Endodermal cell (in vitro differentiated cells): ENCODE measurements at regions not wholly inside any gene's neighbourhood (a gene's known extent, or its start where the extent isn't known, plus 50 kb on each side); places are given as distances from the start of the nearest gene placed in this dataset.

ENCODE experiments used
- DNase-seq: peaks from one replicate; pipeline ENCODE4 v3.0.0-alpha.2; 2017
- H3K27ac ChIP-seq: 2 replicates; pipeline ENCODE4 v1.5.1; 2013; ENCODE audit warnings: mild to moderate bottlenecking, low read depth, low read length, moderate library complexity
- H3K27me3 ChIP-seq: 2 replicates; pipeline ENCODE4 v1.6.1; 2013; ENCODE audit warnings: mild to moderate bottlenecking, low read length, moderate library complexity; ENCODE audit not compliant: insufficient read depth, control insufficient read depth, poor library complexity, severe bottlenecking
- H3K36me3 ChIP-seq: 2 replicates; pipeline ENCODE4 v1.7.0; 2013; ENCODE audit warnings: mild to moderate bottlenecking, low read length, moderate library complexity; ENCODE audit not compliant: control insufficient read depth, insufficient read depth
- H3K4me1 ChIP-seq: one replicate; pipeline ENCODE4 v1.7.0; 2013; ENCODE audit warnings: low read length; ENCODE audit not compliant: control insufficient read depth, insufficient read depth
- H3K4me3 ChIP-seq: 2 replicates; pipeline ENCODE4 v1.5.1; 2013; ENCODE audit warnings: mild to moderate bottlenecking, low read length, moderate library complexity
- H3K9ac ChIP-seq: 2 replicates; pipeline ENCODE4 v1.6.1; 2013; ENCODE audit warnings: mild to moderate bottlenecking, low read length, moderate library complexity; ENCODE audit not compliant: poor library complexity, severe bottlenecking; ENCODE audit errors: extremely low read depth
- H3K9me3 ChIP-seq: 2 replicates; pipeline ENCODE4 v1.6.1; 2013; ENCODE audit warnings: mild to moderate bottlenecking, low read length, moderate library complexity; ENCODE audit not compliant: control insufficient read depth
- H3K27ac Mint-ChIP-seq: 2 replicates; pipeline ENCODE4 v1.8.0; 2020; ENCODE audit warnings: mixed read lengths
- H3K27me3 Mint-ChIP-seq: 2 replicates; pipeline ENCODE4 v1.8.0; 2021; ENCODE audit warnings: mild to moderate bottlenecking, mixed read lengths; ENCODE audit not compliant: insufficient read depth
- H3K36me3 Mint-ChIP-seq: 2 replicates; pipeline ENCODE4 v1.8.0; 2020; ENCODE audit warnings: low read depth, mixed read lengths
- H3K4me1 Mint-ChIP-seq: 2 replicates; pipeline ENCODE4 v1.8.0; 2020; ENCODE audit warnings: mixed read lengths
- H3K4me3 Mint-ChIP-seq: 2 replicates; pipeline ENCODE4 v1.8.0; 2020; ENCODE audit warnings: mild to moderate bottlenecking, moderate library complexity, mixed read lengths
- H3K9me3 Mint-ChIP-seq: 2 replicates; pipeline ENCODE4 v1.8.0; 2020; ENCODE audit warnings: mild to moderate bottlenecking, mixed read lengths
- WGBS, 2 experiments: methylation state at CpG; one replicate each; pipeline versions ENCODE4 v1.1.5 to v1.1.7; 2013; ENCODE audit warnings: missing lambda C conversion rate in 2 of 2, mixed read lengths in 1 of 2; ENCODE audit not compliant: insufficient coverage in 1 of 2, insufficient read length in 1 of 2; 5-methylcytosine and 5-hydroxymethylcytosine counted together
- TF ChIP-seq, protein P1 (sequence below): fragments of 200-600 bp; sonication (generic); conservative IDR thresholded peaks from 2 replicates; pipeline ENCODE4 v1.5.0; 2021; ENCODE audit warnings: antibody characterized with exemption, mild to moderate bottlenecking

DNA sequence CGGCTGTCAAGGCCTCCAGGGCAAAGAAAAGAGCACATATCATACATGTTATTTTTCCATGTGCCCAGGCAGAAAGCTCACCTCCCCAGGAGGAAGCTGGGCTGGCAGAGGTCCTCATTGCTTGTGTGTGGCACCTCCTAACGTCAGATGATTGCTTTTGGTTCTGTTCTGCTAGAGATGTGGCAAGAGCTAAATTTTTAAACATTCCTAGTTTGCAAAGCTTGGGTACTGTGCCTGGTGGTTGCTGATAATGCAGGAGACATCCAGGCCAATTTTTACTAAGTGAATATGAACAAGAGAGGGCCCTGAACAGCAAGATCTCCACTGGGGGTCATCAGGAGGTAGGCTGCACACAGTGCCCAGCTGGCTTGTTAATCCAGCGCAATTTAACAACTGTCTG lies 93.9 kb downstream of the TBX19 start:
- H3K4me3 Mint-ChIP-seq = no peak overlapping the region
- H3K9me3 Mint-ChIP-seq = no peaks in the 10 kb centered on the region
- TF ChIP-seq, protein P1, sequence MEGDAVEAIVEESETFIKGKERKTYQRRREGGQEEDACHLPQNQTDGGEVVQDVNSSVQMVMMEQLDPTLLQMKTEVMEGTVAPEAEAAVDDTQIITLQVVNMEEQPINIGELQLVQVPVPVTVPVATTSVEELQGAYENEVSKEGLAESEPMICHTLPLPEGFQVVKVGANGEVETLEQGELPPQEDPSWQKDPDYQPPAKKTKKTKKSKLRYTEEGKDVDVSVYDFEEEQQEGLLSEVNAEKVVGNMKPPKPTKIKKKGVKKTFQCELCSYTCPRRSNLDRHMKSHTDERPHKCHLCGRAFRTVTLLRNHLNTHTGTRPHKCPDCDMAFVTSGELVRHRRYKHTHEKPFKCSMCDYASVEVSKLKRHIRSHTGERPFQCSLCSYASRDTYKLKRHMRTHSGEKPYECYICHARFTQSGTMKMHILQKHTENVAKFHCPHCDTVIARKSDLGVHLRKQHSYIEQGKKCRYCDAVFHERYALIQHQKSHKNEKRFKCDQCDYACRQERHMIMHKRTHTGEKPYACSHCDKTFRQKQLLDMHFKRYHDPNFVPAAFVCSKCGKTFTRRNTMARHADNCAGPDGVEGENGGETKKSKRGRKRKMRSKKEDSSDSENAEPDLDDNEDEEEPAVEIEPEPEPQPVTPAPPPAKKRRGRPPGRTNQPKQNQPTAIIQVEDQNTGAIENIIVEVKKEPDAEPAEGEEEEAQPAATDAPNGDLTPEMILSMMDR = no peak
- 93 to 100% methylated on average over 2 to 3 of the region's 3 CpGs for WGBS, 2 experiments
- no peak for DNase-seq
- no peaks in the 10 kb centered on the region for H3K36me3 ChIP-seq
- H3K27ac ChIP-seq = no peak overlapping the region
- no peak overlapping the region for H3K9ac ChIP-seq
- H3K27ac Mint-ChIP-seq = no peak overlapping the region
- no peak overlapping the region for H3K4me3 ChIP-seq
- peaks cover 17% of the 10 kb centered on the region for H3K4me1 Mint-ChIP-seq
- no peaks in the 10 kb centered on the region for H3K9me3 ChIP-seq
- no peaks in the 10 kb centered on the region for H3K27me3 Mint-ChIP-seq
- peaks cover 9% of the 10 kb centered on the region for H3K4me1 ChIP-seq
- H3K36me3 Mint-ChIP-seq = no peaks in the 10 kb centered on the region
- H3K27me3 ChIP-seq = no peaks in the 10 kb centered on the region

DNA sequence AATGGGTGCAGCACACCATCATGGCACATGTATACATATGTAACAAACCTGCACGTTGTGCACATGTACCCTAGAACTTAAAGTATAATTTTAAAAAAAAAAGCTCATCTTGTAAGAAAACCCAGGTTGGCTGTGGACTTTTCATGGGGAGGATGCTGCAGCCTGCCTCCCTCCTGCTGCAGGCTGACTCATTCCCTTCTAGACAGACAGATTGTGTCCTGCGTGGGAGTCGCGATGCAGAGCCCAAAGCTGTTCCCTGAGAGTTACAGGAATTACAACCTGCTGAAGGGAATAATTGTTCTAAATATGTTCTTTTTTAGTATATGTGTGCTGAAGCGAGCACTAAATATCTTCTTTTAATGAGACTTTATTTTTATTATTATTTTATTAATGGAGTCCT lies 93.2 kb downstream of the TBX19 start:
- WGBS, 2 experiments = 93 to 100% methylated on average over 3 of the region's 5 CpGs
- no peaks in the 10 kb centered on the region for H3K27me3 ChIP-seq
- no peak overlapping the region for H3K4me3 ChIP-seq
- no peak for DNase-seq
- peaks cover 17% of the 10 kb centered on the region for H3K4me1 Mint-ChIP-seq
- no peaks in the 10 kb centered on the region for H3K9me3 ChIP-seq
- H3K9ac ChIP-seq = no peak overlapping the region
- H3K36me3 Mint-ChIP-seq = no peaks in the 10 kb centered on the region
- no peaks in the 10 kb centered on the region for H3K9me3 Mint-ChIP-seq
- no peak overlapping the region for H3K27ac Mint-ChIP-seq
- peaks cover 9% of the 10 kb centered on the region for H3K4me1 ChIP-seq
- no peak overlapping the region for H3K27ac ChIP-seq
- TF ChIP-seq, protein P1 = no peak
- no peak overlapping the region for H3K4me3 Mint-ChIP-seq
- no peaks in the 10 kb centered on the region for H3K27me3 Mint-ChIP-seq
- H3K36me3 ChIP-seq = no peaks in the 10 kb centered on the region

DNA sequence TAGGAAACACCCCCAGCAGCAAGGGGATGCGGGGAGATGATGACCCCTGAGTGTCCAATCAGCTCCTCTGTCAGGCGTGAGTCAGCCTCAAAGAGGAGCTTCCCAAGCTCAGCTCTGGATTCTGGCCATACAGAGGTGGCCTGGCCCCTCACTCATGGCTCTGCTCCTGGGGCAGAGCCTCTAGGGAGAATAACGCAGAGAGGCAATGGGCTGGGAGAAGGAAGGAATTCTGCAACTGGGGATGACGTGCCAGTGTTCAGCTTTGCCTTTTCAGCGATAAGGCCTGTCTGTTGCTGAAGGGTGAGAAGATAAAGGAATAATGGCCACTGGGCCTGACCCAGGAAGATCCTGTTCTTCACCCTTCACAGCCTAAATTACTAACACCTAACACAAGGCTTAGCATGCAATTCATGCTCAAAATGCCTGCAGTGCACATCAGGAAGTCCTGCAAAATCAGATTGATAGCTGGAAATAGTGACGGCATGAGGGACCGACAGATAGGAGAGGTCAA lies 92.2 kb downstream of the TBX19 start:
- no peaks in the 10 kb centered on the region for H3K27me3 ChIP-seq
- peaks cover 17% of the 10 kb centered on the region for H3K4me1 Mint-ChIP-seq
- H3K4me1 ChIP-seq = peaks cover 9% of the 10 kb centered on the region
- TF ChIP-seq, protein P1 = no peak
- 88% methylated on average over 4 to 7 of the region's 7 CpGs for WGBS, 2 experiments
- no peaks in the 10 kb centered on the region for H3K27me3 Mint-ChIP-seq
- H3K4me3 ChIP-seq = no peak overlapping the region
- H3K36me3 ChIP-seq = no peaks in the 10 kb centered on the region
- H3K27ac ChIP-seq = no peak overlapping the region
- H3K27ac Mint-ChIP-seq = no peak overlapping the region
- H3K9me3 ChIP-seq = no peaks in the 10 kb centered on the region
- H3K4me3 Mint-ChIP-seq = no peak overlapping the region
- H3K36me3 Mint-ChIP-seq = no peaks in the 10 kb centered on the region
- no peak overlapping the region for H3K9ac ChIP-seq
- no peak for DNase-seq
- H3K9me3 Mint-ChIP-seq = no peaks in the 10 kb centered on the region
